Ectodermal cell (in vitro differentiated cells): ENCODE measurements at regions not wholly inside any gene's neighbourhood (a gene's known extent, or its start where the extent isn't known, plus 50 kb on each side); places are given as distances from the start of the nearest gene placed in this dataset.
"Not testable (repeated sequence)": the region's sequence is repeated elsewhere in the genome, so short reads cannot be mapped to it uniquely, and the experiment has no call there.

Source experiments
- H3K27ac ChIP-seq: 2 replicates; pipeline ENCODE4 v1.7.0; 2013; ENCODE audit warnings: mild to moderate bottlenecking, low read depth, low read length; ENCODE audit not compliant: insufficient read depth, poor library complexity, severe bottlenecking
- H3K27me3 ChIP-seq: 2 replicates; pipeline ENCODE4 v1.7.0; 2013; ENCODE audit warnings: mild to moderate bottlenecking, low read length; ENCODE audit not compliant: insufficient read depth, control insufficient read depth, poor library complexity, severe bottlenecking
- H3K36me3 ChIP-seq: one replicate; pipeline ENCODE4 v1.7.0; 2013; ENCODE audit warnings: low read length; ENCODE audit not compliant: control insufficient read depth, insufficient read depth
- H3K4me1 ChIP-seq: one replicate; pipeline ENCODE4 v1.7.0; 2013; ENCODE audit warnings: low read length; ENCODE audit not compliant: control insufficient read depth, insufficient read depth
- H3K4me3 ChIP-seq: 2 replicates; pipeline ENCODE4 v1.7.0; 2013; ENCODE audit warnings: low read depth, low read length, control low read depth; ENCODE audit not compliant: insufficient read depth
- H3K9me3 ChIP-seq: 2 replicates; pipeline ENCODE4 v1.7.0; 2013; ENCODE audit warnings: mild to moderate bottlenecking, low read length, moderate library complexity; ENCODE audit not compliant: control insufficient read depth
- WGBS, 2 experiments: methylation state at CpG; one replicate each; pipeline ENCODE4 v1.1.7; 2013; ENCODE audit warnings: missing lambda C conversion rate in 2 of 2; 5-methylcytosine and 5-hydroxymethylcytosine counted together

DNA sequence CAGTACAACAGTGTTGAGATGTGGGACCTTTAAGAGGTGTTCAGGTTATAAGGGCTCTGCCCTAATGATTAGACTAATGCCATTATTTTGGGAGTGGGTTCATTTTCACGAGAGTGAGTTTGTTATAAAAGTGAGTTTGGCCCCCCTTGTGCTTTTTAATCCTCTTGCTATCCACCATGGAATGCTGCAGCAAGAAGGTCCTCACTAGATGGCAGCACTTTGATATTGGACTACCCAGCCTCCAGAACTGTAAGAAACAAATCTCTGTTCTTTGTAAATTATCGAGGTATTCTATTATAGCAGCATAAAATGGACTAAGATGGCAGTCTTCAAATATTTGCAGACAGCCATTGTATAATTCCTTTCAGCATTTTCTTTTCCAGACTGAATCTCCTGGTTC, 212.4 kb downstream of the LRRC70 start:
- H3K36me3 ChIP-seq, result no peaks in the 10 kb centered on the region
- no peaks in the 10 kb centered on the region for H3K27me3 ChIP-seq
- H3K27ac ChIP-seq, result no peak overlapping the region
- no peaks in the 10 kb centered on the region for H3K9me3 ChIP-seq
- WGBS, 2 experiments, result 74 to 80% methylated on average over 2 of the region's 2 CpGs
- no peaks in the 10 kb centered on the region for H3K4me1 ChIP-seq
- no peak overlapping the region for H3K4me3 ChIP-seq

DNA sequence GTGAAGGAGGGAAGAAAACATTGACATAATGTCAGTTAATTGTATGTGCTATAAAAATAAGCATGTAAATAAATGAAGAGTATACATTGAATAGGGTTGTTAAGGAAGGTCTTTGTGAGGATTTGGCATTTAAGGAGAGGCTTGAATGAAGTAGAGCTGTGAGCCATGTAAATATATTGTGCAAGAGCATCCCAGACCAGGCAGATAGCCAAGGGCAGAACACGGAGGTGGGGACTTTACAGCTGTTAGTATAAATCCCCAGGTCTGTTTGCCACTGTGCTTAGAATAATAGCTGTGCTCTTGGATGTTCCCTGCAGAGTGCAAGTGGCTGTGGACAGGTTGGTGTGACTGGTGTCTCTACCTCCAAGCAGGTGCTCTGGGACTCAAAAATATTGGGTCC, 211.7 kb downstream of the LRRC70 start:
- WGBS, 2 experiments, result 87% methylated on average over 1 of the region's 1 CpG
- H3K4me1 ChIP-seq, result no peaks in the 10 kb centered on the region
- H3K27ac ChIP-seq, result no peak overlapping the region
- no peaks in the 10 kb centered on the region for H3K27me3 ChIP-seq
- no peaks in the 10 kb centered on the region for H3K36me3 ChIP-seq
- H3K4me3 ChIP-seq, result no peak overlapping the region
- H3K9me3 ChIP-seq, result no peaks in the 10 kb centered on the region

DNA sequence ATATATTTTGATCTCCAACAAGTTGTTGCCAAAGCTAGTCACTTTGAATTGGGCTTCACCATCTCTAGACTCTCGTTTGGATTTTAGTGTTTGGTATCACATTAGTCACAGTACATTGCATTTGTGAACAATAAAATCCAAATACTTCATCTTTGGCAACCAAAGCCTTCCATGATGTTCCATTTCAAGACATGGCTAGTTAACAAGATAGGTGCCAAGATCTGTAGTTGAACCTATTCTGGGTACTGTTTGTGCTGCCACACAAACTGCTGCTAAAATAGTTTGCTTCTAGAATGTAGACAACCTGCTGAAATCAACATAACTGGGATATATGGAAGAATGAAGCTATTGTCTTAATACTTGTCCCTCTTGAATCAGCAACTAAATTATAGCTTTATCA, 207.5 kb downstream of the LRRC70 start:
- Histone ChIP-seq H3K36me3 (no peaks in the 10 kb centered on the region), H3K27me3 (no peaks in the 10 kb centered on the region), H3K27ac (no peak overlapping the region), H3K9me3 (no peaks in the 10 kb centered on the region), H3K4me1 (no peaks in the 10 kb centered on the region), H3K4me3 (no peak overlapping the region)
- 100% methylated on average over 1 of the region's 1 CpG for WGBS, 2 experiments

GRCh38 chr5:62785588-62785987, 207.0 kb downstream of the LRRC70 start:
- no peak overlapping the region for H3K27ac ChIP-seq
- no peaks in the 10 kb centered on the region for H3K4me1 ChIP-seq
- 94 to 97% methylated on average over 6 of the region's 6 CpGs for WGBS, 2 experiments
- no peak overlapping the region for H3K4me3 ChIP-seq
- H3K27me3 ChIP-seq, result no peaks in the 10 kb centered on the region
- no peaks in the 10 kb centered on the region for H3K9me3 ChIP-seq
- no peaks in the 10 kb centered on the region for H3K36me3 ChIP-seq

- Histone ChIP-seq H3K9me3 (no peaks in the 10 kb centered on the region), H3K36me3 (no peaks in the 10 kb centered on the region), H3K27me3 (no peaks in the 10 kb centered on the region), H3K4me1 (no peaks in the 10 kb centered on the region), H3K4me3 (no peak overlapping the region), H3K27ac (no peak overlapping the region)
- WGBS, 2 experiments, result 81 to 91% methylated on average over 5 of the region's 5 CpGs
Measured at GRCh38 chr5:62783374-62784057, 204.9 kb downstream of the LRRC70 start.

GRCh38 chr5:62780888-62781287, 202.3 kb downstream of the LRRC70 start:
- 83 to 85% methylated on average over 7 of the region's 7 CpGs for WGBS, 2 experiments
- no peak overlapping the region for H3K4me3 ChIP-seq
- no peak overlapping the region for H3K27ac ChIP-seq
- H3K36me3 ChIP-seq, result no peaks in the 10 kb centered on the region
- H3K9me3 ChIP-seq, result no peaks in the 10 kb centered on the region
- H3K4me1 ChIP-seq, result no peaks in the 10 kb centered on the region
- no peaks in the 10 kb centered on the region for H3K27me3 ChIP-seq

DNA sequence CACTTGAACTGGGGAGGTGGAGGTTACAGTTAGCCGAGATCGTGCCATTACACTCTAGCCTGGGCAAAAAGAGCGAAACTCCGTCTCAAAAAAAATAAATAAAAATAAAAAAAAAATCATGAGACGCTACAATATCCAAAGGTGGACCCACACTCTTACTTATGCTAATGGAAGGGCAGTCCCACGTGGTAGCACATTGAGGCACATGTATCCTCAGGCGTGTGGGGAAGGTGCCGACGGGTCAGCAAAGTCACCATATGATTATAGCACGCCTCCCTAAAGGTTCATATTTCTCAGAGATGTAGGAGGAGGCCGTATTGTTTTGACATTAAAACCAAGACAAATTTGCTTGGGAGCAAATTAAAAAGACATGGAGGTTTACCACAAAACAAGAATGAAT, 201.6 kb downstream of the LRRC70 start:
- WGBS, 2 experiments, result 88 to 93% methylated on average over 11 of the region's 11 CpGs
- no peaks in the 10 kb centered on the region for H3K9me3 ChIP-seq
- no peaks in the 10 kb centered on the region for H3K36me3 ChIP-seq
- H3K27ac ChIP-seq, result no peak overlapping the region
- no peaks in the 10 kb centered on the region for H3K4me1 ChIP-seq
- H3K27me3 ChIP-seq, result no peaks in the 10 kb centered on the region
- no peak overlapping the region for H3K4me3 ChIP-seq

GRCh38 chr5:62779010-62779422, 200.4 kb downstream of the LRRC70 start:
- Histone ChIP-seq H3K4me3 (no peak overlapping the region), H3K36me3 (no peaks in the 10 kb centered on the region), H3K9me3 (no peaks in the 10 kb centered on the region), H3K4me1 (no peaks in the 10 kb centered on the region), H3K27me3 (no peaks in the 10 kb centered on the region), H3K27ac (no peak overlapping the region)
- 0 to 1% methylated on average over 2 to 3 of the region's 5 CpGs for WGBS, 2 experiments

GRCh38 chr5:62778316-62779009, 199.8 kb downstream of the LRRC70 start:
- Histone ChIP-seq H3K27ac (no peak overlapping the region), H3K4me3 (no peak overlapping the region), H3K27me3 (no peaks in the 10 kb centered on the region), H3K9me3 (no peaks in the 10 kb centered on the region), H3K4me1 (no peaks in the 10 kb centered on the region), H3K36me3 (no peaks in the 10 kb centered on the region)
- 96 to 98% methylated on average over 3 of the region's 3 CpGs for WGBS, 2 experiments

DNA sequence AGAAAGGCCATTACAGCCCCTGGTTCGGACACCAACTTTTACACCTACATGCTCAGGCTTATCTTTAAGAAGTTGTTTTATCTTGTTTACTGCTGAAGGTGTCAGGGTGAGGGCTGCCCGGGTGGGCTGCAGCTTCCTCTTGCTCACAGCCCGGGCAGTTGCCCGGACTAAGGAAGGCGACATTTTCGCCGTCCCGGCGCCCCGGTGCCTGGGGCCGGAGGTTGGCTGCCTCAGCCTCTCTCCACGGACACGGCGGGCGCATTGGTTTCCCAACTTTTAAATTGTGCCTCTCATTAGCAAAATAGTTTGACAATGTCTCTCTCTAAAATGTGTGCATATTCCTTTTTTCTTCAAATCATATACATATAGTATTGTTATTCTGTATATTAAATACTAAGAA, 198.5 kb downstream of the LRRC70 start:
- not testable (repeated sequence) for H3K36me3 ChIP-seq, H3K4me1 ChIP-seq, H3K9me3 ChIP-seq, H3K27ac ChIP-seq, H3K27me3 ChIP-seq, H3K4me3 ChIP-seq
- 94 to 97% methylated on average over 14 of the region's 15 CpGs for WGBS, 2 experiments
